ENCODE measurements at regions not wholly inside any gene's neighbourhood (a gene's known extent, or its start where the extent isn't known, plus 50 kb on each side); places are given as distances from the start of the nearest gene placed in this dataset.
A peak's percentile ranks its signal among the peaks of the same experiment; 100 is the strongest.
"Not testable (repeated sequence)": the region's sequence is repeated elsewhere in the genome, so short reads cannot be mapped to it uniquely, and the experiment has no call there.

GRCh38 chr16:29251571-29252011, 154.9 kb downstream of the NPIPB11 start:
- SMC1A ChIA-PET (ENCODE audit: uncharacterized antibody, unreplicated experiment); H3K9ac ChIP-seq (ENCODE audit: control insufficient read depth, insufficient read depth, low read length); CTCF ChIA-PET; H3K9me3 ChIP-seq (replicated peaks; ENCODE audit: control insufficient read depth, insufficient read depth, low read length); ATAC-seq; DNase-seq (ENCODE audit: low read depth, low spot score); H3K36me3 ChIP-seq (ENCODE audit: control insufficient read depth in 2 of 2, insufficient read depth in 2 of 2, low read length in 1 of 2); in situ Hi-C loops (cut with MboI); FAIRE-seq; H3K27ac ChIP-seq (ENCODE audit: control insufficient read depth, insufficient read depth); POLR2A ChIA-PET; H3K4me3 ChIP-seq; H4K20me1 ChIP-seq (ENCODE audit: control insufficient read depth, insufficient read depth); H3K4me1 ChIP-seq (ENCODE audit: control insufficient read depth, insufficient read depth, low read length); H3K79me2 ChIP-seq (ENCODE audit: control insufficient read depth, insufficient read depth, low read length); H3K27me3 ChIP-seq (replicated peaks in 1 of 2; ENCODE audit: control insufficient read depth in 2 of 2, insufficient read depth in 2 of 2, low read length in 1 of 2); RAD21 ChIA-PET (ENCODE audit: unreplicated experiment); intact Hi-C loops (cut with micrococcal nuclease; ENCODE audit: unreplicated experiment); H2AFZ ChIP-seq (ENCODE audit: control insufficient read depth, low read depth, low read length); H3K4me2 ChIP-seq (ENCODE audit: control insufficient read depth, insufficient read depth); BruUV-seq (replicated peaks): not testable (repeated sequence)
- 71% methylated on average over 15 of the region's 21 CpGs for WGBS (ENCODE audit: insufficient coverage, insufficient replicate concordance, low lambda C conversion rate, missing lambda C conversion rate)

GRCh38 chr16:29250923-29251434, 155.5 kb downstream of the NPIPB11 start:
- SMC1A ChIA-PET (ENCODE audit: uncharacterized antibody, unreplicated experiment); H3K9me3 ChIP-seq (replicated peaks; ENCODE audit: control insufficient read depth, insufficient read depth, low read length); intact Hi-C loops (cut with micrococcal nuclease; ENCODE audit: unreplicated experiment); DNase-seq (ENCODE audit: low read depth, low spot score); BruUV-seq (replicated peaks); H3K79me2 ChIP-seq (ENCODE audit: control insufficient read depth, insufficient read depth, low read length); H3K4me1 ChIP-seq (ENCODE audit: control insufficient read depth, insufficient read depth, low read length); H3K4me2 ChIP-seq (ENCODE audit: control insufficient read depth, insufficient read depth); FAIRE-seq; H3K27ac ChIP-seq (ENCODE audit: control insufficient read depth, insufficient read depth); H4K20me1 ChIP-seq (ENCODE audit: control insufficient read depth, insufficient read depth); RAD21 ChIA-PET (ENCODE audit: unreplicated experiment); POLR2A ChIA-PET; H2AFZ ChIP-seq (ENCODE audit: control insufficient read depth, low read depth, low read length); H3K9ac ChIP-seq (ENCODE audit: control insufficient read depth, insufficient read depth, low read length); ATAC-seq; H3K36me3 ChIP-seq (ENCODE audit: control insufficient read depth in 2 of 2, insufficient read depth in 2 of 2, low read length in 1 of 2); in situ Hi-C loops (cut with MboI); H3K4me3 ChIP-seq; H3K27me3 ChIP-seq (replicated peaks in 1 of 2; ENCODE audit: control insufficient read depth in 2 of 2, insufficient read depth in 2 of 2, low read length in 1 of 2); CTCF ChIA-PET: not testable (repeated sequence)
- 82% methylated on average over 13 of the region's 19 CpGs for WGBS (ENCODE audit: insufficient coverage, insufficient replicate concordance, low lambda C conversion rate, missing lambda C conversion rate)

GRCh38 chr16:29250469-29250868, 156.0 kb downstream of the NPIPB11 start:
- H2AFZ ChIP-seq (ENCODE audit: control insufficient read depth, low read depth, low read length); SMC1A ChIA-PET (ENCODE audit: uncharacterized antibody, unreplicated experiment); H3K79me2 ChIP-seq (ENCODE audit: control insufficient read depth, insufficient read depth, low read length); DNase-seq (ENCODE audit: low read depth, low spot score); CTCF ChIA-PET; BruUV-seq (replicated peaks); H3K4me1 ChIP-seq (ENCODE audit: control insufficient read depth, insufficient read depth, low read length); ATAC-seq; in situ Hi-C loops (cut with MboI); H3K9ac ChIP-seq (ENCODE audit: control insufficient read depth, insufficient read depth, low read length); H3K9me3 ChIP-seq (replicated peaks; ENCODE audit: control insufficient read depth, insufficient read depth, low read length); intact Hi-C loops (cut with micrococcal nuclease; ENCODE audit: unreplicated experiment); POLR2A ChIA-PET; H3K4me3 ChIP-seq; H3K27ac ChIP-seq (ENCODE audit: control insufficient read depth, insufficient read depth); H3K4me2 ChIP-seq (ENCODE audit: control insufficient read depth, insufficient read depth); H3K36me3 ChIP-seq (ENCODE audit: control insufficient read depth in 2 of 2, insufficient read depth in 2 of 2, low read length in 1 of 2); H3K27me3 ChIP-seq (replicated peaks in 1 of 2; ENCODE audit: control insufficient read depth in 2 of 2, insufficient read depth in 2 of 2, low read length in 1 of 2); H4K20me1 ChIP-seq (ENCODE audit: control insufficient read depth, insufficient read depth); RAD21 ChIA-PET (ENCODE audit: unreplicated experiment): not testable (repeated sequence)
- FAIRE-seq: peak; percentile 79
- WGBS (ENCODE audit: insufficient coverage, insufficient replicate concordance, low lambda C conversion rate, missing lambda C conversion rate): 62% methylated on average over 3 of the region's 3 CpGs

GRCh38 chr16:29248940-29249318, 157.6 kb downstream of the NPIPB11 start:
- SMC1A ChIA-PET (ENCODE audit: uncharacterized antibody, unreplicated experiment); H3K27ac ChIP-seq (ENCODE audit: control insufficient read depth, insufficient read depth); H3K4me2 ChIP-seq (ENCODE audit: control insufficient read depth, insufficient read depth); intact Hi-C loops (cut with micrococcal nuclease; ENCODE audit: unreplicated experiment); H3K4me1 ChIP-seq (ENCODE audit: control insufficient read depth, insufficient read depth, low read length); H4K20me1 ChIP-seq (ENCODE audit: control insufficient read depth, insufficient read depth); ATAC-seq; H3K4me3 ChIP-seq; DNase-seq (ENCODE audit: low read depth, low spot score); H3K36me3 ChIP-seq (ENCODE audit: control insufficient read depth in 2 of 2, insufficient read depth in 2 of 2, low read length in 1 of 2); BruUV-seq (replicated peaks); CTCF ChIA-PET; FAIRE-seq; in situ Hi-C loops (cut with MboI); POLR2A ChIA-PET; H2AFZ ChIP-seq (ENCODE audit: control insufficient read depth, low read depth, low read length); H3K27me3 ChIP-seq (replicated peaks in 1 of 2; ENCODE audit: control insufficient read depth in 2 of 2, insufficient read depth in 2 of 2, low read length in 1 of 2); H3K9me3 ChIP-seq (replicated peaks; ENCODE audit: control insufficient read depth, insufficient read depth, low read length); H3K9ac ChIP-seq (ENCODE audit: control insufficient read depth, insufficient read depth, low read length); H3K79me2 ChIP-seq (ENCODE audit: control insufficient read depth, insufficient read depth, low read length); RAD21 ChIA-PET (ENCODE audit: unreplicated experiment): not testable (repeated sequence)
- WGBS (ENCODE audit: insufficient coverage, insufficient replicate concordance, low lambda C conversion rate, missing lambda C conversion rate): 75% methylated on average over 7 of the region's 8 CpGs

All from GM12878 (cell line).